Ovary (tissue), 3 donors: ENCODE measurements at regions not wholly inside any gene's neighbourhood (a gene's known extent, or its start where the extent isn't known, plus 50 kb on each side); places are given as distances from the start of the nearest gene placed in this dataset.

Experiments
- CTCF ChIP-seq, 3 donors: fragments of 450-650 bp in 2 of 3; fragments of 200-600 bp in 1 of 3; IDR thresholded peaks; one replicate each; pipeline versions ENCODE4 v1.5.1 to v1.8.0; 2016 to 2022; ENCODE audit warnings: antibody characterized with exemption in 3 of 3, mild to moderate bottlenecking in 1 of 3
- EP300 ChIP-seq: sonication (generic); formaldehyde crosslinking; IDR thresholded peaks from one replicate; pipeline ENCODE4 v1.6.1; 2017; ENCODE audit warnings: antibody characterized with exemption
- POLR2A ChIP-seq: fragments of 450-650 bp; IDR thresholded peaks from one replicate; pipeline ENCODE4 v1.6.1; 2017; ENCODE audit warnings: antibody characterized with exemption, mild to moderate bottlenecking, moderate library complexity
- donor health status: DM: no; HTN: no; CAD: no.

- no peak for TF ChIP-seq CTCF (IDR thresholded peaks at IDR 0.05)
- TF ChIP-seq POLR2A, result no peak
- TF ChIP-seq EP300, result no peak
These were observed 105.8 kb upstream of the RBPJ start for GRCh38 chr4:26214994-26215393.
